GM12878 (cell line): ENCODE measurements at regions not wholly inside any gene's neighbourhood (a gene's known extent, or its start where the extent isn't known, plus 50 kb on each side); places are given as distances from the start of the nearest gene placed in this dataset.

Experiments used
- ATAC-seq: fragments of 200-7000 bp; cut with Tn5 transposase; 3 replicates; pipeline ENCODE4 v1.9.1; 2020; ENCODE audit warnings: mild to moderate bottlenecking, moderate library complexity
- BruUV-seq: library from RNA; stranded (reverse); fragments of 400-500 nt; replicated peaks from 2 replicates; lab custom pipeline; 2021; lab: Mats Ljungman, UMichigan
- CTCF ChIA-PET: fragments of 300-600 bp; sonication (Branson Sonifier 250); formaldehyde crosslinking; extraction: SDS; loops from one replicate; lab custom pipeline; 2021; ENCODE audit warnings: inconsistent platforms; lab: Yijun Ruan, JAX
- POLR2A ChIA-PET: fragments of 350-600 bp; formaldehyde crosslinking; extraction: SDS; loops from one replicate; lab custom pipeline; 2021; ENCODE audit warnings: inconsistent platforms; lab: Charles Lee
- RAD21 ChIA-PET: fragments of 300-600 bp; sonication (Branson Sonifier 250); formaldehyde crosslinking; loops from one replicate; lab custom pipeline; 2023; ENCODE audit warnings: antibody characterized with exemption; ENCODE audit not compliant: unreplicated experiment; lab: Charles Lee
- SMC1A ChIA-PET: fragments of 300-600 bp; sonication (Branson Sonifier 250); formaldehyde crosslinking; loops from one replicate; lab custom pipeline; 2023; ENCODE audit not compliant: unreplicated experiment, uncharacterized antibody; lab: Charles Lee
- DNase-seq: peaks from one replicate; pipeline ENCODE4 v3.0.0-alpha.2; 2011; ENCODE audit warnings: low read depth, low spot score
- FAIRE-seq: peaks from 3 replicates; lab custom pipeline; 2011; peaks lifted over from hg19 to GRCh38; lab: Jason Lieb, UNC
- H2AFZ ChIP-seq: 2 replicates; pipeline ENCODE4 v1.6.0; 2011; ENCODE audit warnings: low read depth, low read length, control low read depth; ENCODE audit not compliant: control insufficient read depth
- H3K27ac ChIP-seq: 2 replicates; pipeline ENCODE4 v1.5.1; 2011; ENCODE audit warnings: control low read depth; ENCODE audit not compliant: control insufficient read depth, insufficient read depth
- H3K27me3 ChIP-seq, 2 experiments: replicated peaks in 1 of 2; 2 replicates each; pipeline versions ENCODE4 v1.6.0 to v1.6.1; 2011; ENCODE audit warnings: low read length in 1 of 2; ENCODE audit not compliant: control insufficient read depth in 2 of 2, insufficient read depth in 2 of 2
- H3K36me3 ChIP-seq, 2 experiments: 2 replicates each; pipeline ENCODE4 v1.5.1; 2011; ENCODE audit warnings: low read length in 1 of 2; ENCODE audit not compliant: control insufficient read depth in 2 of 2, insufficient read depth in 2 of 2
- H3K4me1 ChIP-seq: 2 replicates; pipeline ENCODE4 v1.6.1; 2011; ENCODE audit warnings: mild to moderate bottlenecking, low read length, moderate library complexity, mixed read lengths; ENCODE audit not compliant: control insufficient read depth, insufficient read depth
- H3K4me2 ChIP-seq: 2 replicates; pipeline ENCODE4 v1.6.0; 2011; ENCODE audit warnings: control low read depth; ENCODE audit not compliant: control insufficient read depth, insufficient read depth
- H3K4me3 ChIP-seq: fragments of 200-600 bp; sonication (generic); 2 replicates; pipeline ENCODE4 v1.5.1; 2016
- H3K79me2 ChIP-seq: 2 replicates; pipeline ENCODE4 v1.6.0; 2011; ENCODE audit warnings: low read length; ENCODE audit not compliant: control insufficient read depth, insufficient read depth
- H3K9ac ChIP-seq: 2 replicates; pipeline ENCODE4 v1.8.0; 2011; ENCODE audit warnings: low read length, control low read depth, mixed read lengths; ENCODE audit not compliant: control insufficient read depth, insufficient read depth
- H3K9me3 ChIP-seq: replicated peaks from 3 replicates; pipeline ENCODE4 v1.5.1; 2011; ENCODE audit warnings: mild to moderate bottlenecking, low read length; ENCODE audit not compliant: control insufficient read depth, insufficient read depth
- H4K20me1 ChIP-seq: 2 replicates; pipeline ENCODE4 v1.6.0; 2011; ENCODE audit not compliant: control insufficient read depth, insufficient read depth
- BCL11A ChIP-seq: IDR thresholded peaks from 2 replicates; pipeline ENCODE4 v1.6.1; 2011; ENCODE audit warnings: low read depth, low read length
- CBX5 ChIP-seq: sonication (generic); IDR thresholded peaks from 2 replicates; pipeline ENCODE4 v1.6.1; 2016; ENCODE audit warnings: low read depth, moderate library complexity, mild to moderate bottlenecking, inconsistent platforms
- EP300 ChIP-seq, 2 experiments: fragments of 150-350 bp in 1 of 2; IDR thresholded peaks; 2 replicates each; pipeline ENCODE4 v1.6.1; 2011 to 2012; ENCODE audit warnings: low read depth in 2 of 2, low read length in 2 of 2, borderline replicate concordance in 1 of 2, improper control_type of control experiment in 1 of 2, inconsistent platforms in 1 of 2; ENCODE audit not compliant: control insufficient read depth in 1 of 2
- FOS ChIP-seq: IDR thresholded peaks from 3 replicates; pipeline ENCODE4 v1.6.1; 2011; ENCODE audit warnings: borderline replicate concordance; ENCODE audit not compliant: insufficient read length; ENCODE audit errors: extremely low read depth
- FOXM1 ChIP-seq: IDR thresholded peaks from 2 replicates; pipeline ENCODE4 v1.6.1; 2012; ENCODE audit warnings: low read depth, mild to moderate bottlenecking, inconsistent platforms, low read length, moderate library complexity
- NFXL1 ChIP-seq: fragments of 450-650 bp; IDR thresholded peaks from 2 replicates; pipeline ENCODE4 v1.6.1; 2017; ENCODE audit warnings: antibody characterized with exemption, mild to moderate bottlenecking, borderline replicate concordance
- NRF1 ChIP-seq: conservative IDR thresholded peaks from 2 replicates; pipeline ENCODE4 v1.6.1; 2011; ENCODE audit warnings: mild to moderate bottlenecking, low read depth, low read length, improper control_type of control experiment
- PAX8 ChIP-seq: fragments of 450-650 bp; IDR thresholded peaks from 2 replicates; pipeline ENCODE4 v1.6.1; 2017; ENCODE audit warnings: mild to moderate bottlenecking, moderate library complexity
- POU2F2 ChIP-seq: IDR thresholded peaks from 3 replicates; pipeline ENCODE4 v1.6.1; 2011; ENCODE audit warnings: low read depth, mild to moderate bottlenecking, low read length, borderline replicate concordance
- RAD51 ChIP-seq: fragments of 450-650 bp; IDR thresholded peaks from 2 replicates; pipeline ENCODE4 v1.6.1; 2016; ENCODE audit warnings: moderate library complexity, mild to moderate bottlenecking, inconsistent platforms
- RB1 ChIP-seq: fragments of 450-650 bp; formaldehyde crosslinking; IDR thresholded peaks from 2 replicates; pipeline ENCODE4 v1.6.1; 2017; ENCODE audit warnings: mild to moderate bottlenecking, borderline replicate concordance
- RCOR1 ChIP-seq: conservative IDR thresholded peaks from 2 replicates; pipeline ENCODE4 v1.6.1; 2012; ENCODE audit warnings: low read depth, low read length, improper control_type of control experiment
- SUPT20H ChIP-seq: IDR thresholded peaks from 2 replicates; pipeline ENCODE4 v1.6.1; 2011; ENCODE audit warnings: low read depth, mild to moderate bottlenecking, low read length, moderate library complexity, borderline replicate concordance; ENCODE audit not compliant: control insufficient read depth
- YY1 ChIP-seq: IDR thresholded peaks from 2 replicates; pipeline ENCODE4 v1.6.1; 2011; ENCODE audit warnings: low read depth, mild to moderate bottlenecking, low read length
- ZNF24 ChIP-seq: fragments of 450-650 bp; IDR thresholded peaks from 2 replicates; pipeline ENCODE4 v1.6.1; 2017; ENCODE audit warnings: antibody characterized with exemption, mild to moderate bottlenecking
- WGBS: methylation state at CpG from one replicate; pipeline ENCODE4 v1.1.6; 2016; ENCODE audit warnings: low lambda C conversion rate; ENCODE audit not compliant: insufficient replicate concordance, insufficient coverage; ENCODE audit errors: missing lambda C conversion rate; 5-methylcytosine and 5-hydroxymethylcytosine counted together
- in situ Hi-C: fragments of 300-500 bp; cut with MboI; formaldehyde crosslinking; loops from 9 replicates; pipeline ENCODE4 v1.14.3; 2018; ENCODE audit warnings: mixed read lengths
- intact Hi-C: fragments of 100-400 bp; cut with micrococcal nuclease; formaldehyde crosslinking; loops from one replicate; pipeline ENCODE4 v1.14.2; 2022; ENCODE audit not compliant: unreplicated experiment
- TF ChIP-seq, protein P1 (sequence below): IDR thresholded peaks from 2 replicates; pipeline ENCODE4 v1.6.1; 2012; ENCODE audit warnings: low read depth, low read length, improper control_type of control experiment
- TF ChIP-seq, protein P2 (sequence below): fragments of 450-650 bp; IDR thresholded peaks from 2 replicates; pipeline ENCODE4 v1.6.1; 2016; ENCODE audit warnings: mild to moderate bottlenecking
- TF ChIP-seq, protein P3 (sequence below): IDR thresholded peaks from 2 replicates; pipeline ENCODE4 v1.6.1; 2011; ENCODE audit warnings: borderline replicate concordance, low read depth, mild to moderate bottlenecking, moderate library complexity, mixed read lengths, low read length; ENCODE audit not compliant: insufficient read depth; ENCODE audit errors: extremely low read length
- TF ChIP-seq, protein P4 (sequence below): IDR thresholded peaks from 2 replicates; pipeline ENCODE4 v1.6.1; 2011; ENCODE audit warnings: low read depth, mild to moderate bottlenecking, low read length, moderate library complexity, borderline replicate concordance; ENCODE audit errors: extremely low read depth

DNA sequence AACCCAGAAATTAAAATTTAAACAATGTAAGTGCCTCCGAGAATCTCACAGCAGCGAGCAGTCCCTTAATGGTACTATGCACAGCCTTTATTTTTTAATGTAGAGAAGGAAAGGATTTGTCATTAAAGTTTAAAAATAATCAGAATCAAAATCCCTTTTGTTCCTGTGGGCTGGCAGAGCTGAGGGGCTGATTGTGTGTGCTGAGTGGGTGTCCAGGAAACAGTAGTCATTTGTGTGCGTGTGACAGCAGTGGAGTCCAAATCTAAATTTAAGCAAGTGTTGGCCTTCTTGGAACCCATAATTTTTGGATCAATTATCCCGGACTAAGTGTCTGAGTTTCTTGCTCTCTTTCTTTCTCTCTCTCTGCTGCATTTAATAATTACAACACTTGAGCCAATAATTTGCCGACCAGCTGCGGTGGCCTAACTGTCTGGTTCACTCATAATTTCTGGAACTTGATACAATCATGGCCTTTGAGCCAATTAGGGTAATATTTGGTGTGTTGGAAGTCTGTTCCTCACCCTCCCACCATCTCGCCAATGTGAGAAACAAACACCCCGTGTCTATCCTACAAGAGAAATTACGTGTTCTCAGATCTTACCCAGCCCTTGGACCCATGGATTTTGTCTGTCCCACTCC, 528.0 kb downstream of the SOX6 start:
- DNase-seq (no peak), ATAC-seq (no peak), FAIRE-seq (no peak)
- intact Hi-C loops (loop anchor here (5.0 kb wide), 1 partner anchor 159 kb away; no protein-coding TSS in a partner anchor), in situ Hi-C loops (loop anchor here (25.0 kb wide), 1 partner anchor 784 kb away; no protein-coding TSS in a partner anchor)
- BruUV-seq: no TSS peak
- ChIA-PET SMC1A (interaction anchor here (0.6 to 1.2 kb wide), 4 partner anchors 16 to 406 kb away, joined by 3 to 4 read pairs (median 3); no protein-coding TSS in a partner anchor), RAD21 (no interaction called here), POLR2A (no interaction called here), CTCF (interaction anchor here (1.3 to 5.2 kb wide), 3 partner anchors 8 to 112 kb away, joined by 3 to 45 read pairs (median 4); no protein-coding TSS in a partner anchor)
- WGBS: 36% methylated on average over 9 of the region's 9 CpGs
- Histone ChIP-seq H2AFZ (no peak overlapping the region), H3K9me3 (no peaks in the 10 kb centered on the region), H3K79me2 (no peaks in the 10 kb centered on the region), H3K4me2 (no peak overlapping the region), H3K4me1 (no peaks in the 10 kb centered on the region), H3K27me3 (no peaks in the 10 kb centered on the region), H3K4me3 (no peak overlapping the region), H3K9ac (no peak overlapping the region), H3K36me3 (no peaks in the 10 kb centered on the region), H4K20me1 (no peaks in the 10 kb centered on the region), H3K27ac (no peak overlapping the region)
- TF ChIP-seq POU2F2 (no peak), FOS (no peak), SUPT20H (no peak), RB1 (no peak), BCL11A (no peak), ZNF24 (no peak), NFXL1 (no peak), FOXM1 (no peak), RAD51 (no peak), EP300 (IDR thresholded peaks at IDR 0.05; ENCODE audit: borderline replicate concordance in 1 of 2, control insufficient read depth in 1 of 2, low read depth in 2 of 2, low read length in 2 of 2) (no peak), CBX5 (no peak), RCOR1 (no peak), YY1 (no peak), NRF1 (no peak), PAX8 (no peak)
- TF ChIP-seq, protein P1, sequence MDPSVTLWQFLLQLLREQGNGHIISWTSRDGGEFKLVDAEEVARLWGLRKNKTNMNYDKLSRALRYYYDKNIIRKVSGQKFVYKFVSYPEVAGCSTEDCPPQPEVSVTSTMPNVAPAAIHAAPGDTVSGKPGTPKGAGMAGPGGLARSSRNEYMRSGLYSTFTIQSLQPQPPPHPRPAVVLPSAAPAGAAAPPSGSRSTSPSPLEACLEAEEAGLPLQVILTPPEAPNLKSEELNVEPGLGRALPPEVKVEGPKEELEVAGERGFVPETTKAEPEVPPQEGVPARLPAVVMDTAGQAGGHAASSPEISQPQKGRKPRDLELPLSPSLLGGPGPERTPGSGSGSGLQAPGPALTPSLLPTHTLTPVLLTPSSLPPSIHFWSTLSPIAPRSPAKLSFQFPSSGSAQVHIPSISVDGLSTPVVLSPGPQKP: no peak
- TF ChIP-seq, protein P2, sequence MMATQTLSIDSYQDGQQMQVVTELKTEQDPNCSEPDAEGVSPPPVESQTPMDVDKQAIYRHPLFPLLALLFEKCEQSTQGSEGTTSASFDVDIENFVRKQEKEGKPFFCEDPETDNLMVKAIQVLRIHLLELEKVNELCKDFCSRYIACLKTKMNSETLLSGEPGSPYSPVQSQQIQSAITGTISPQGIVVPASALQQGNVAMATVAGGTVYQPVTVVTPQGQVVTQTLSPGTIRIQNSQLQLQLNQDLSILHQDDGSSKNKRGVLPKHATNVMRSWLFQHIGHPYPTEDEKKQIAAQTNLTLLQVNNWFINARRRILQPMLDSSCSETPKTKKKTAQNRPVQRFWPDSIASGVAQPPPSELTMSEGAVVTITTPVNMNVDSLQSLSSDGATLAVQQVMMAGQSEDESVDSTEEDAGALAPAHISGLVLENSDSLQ: no peak
- TF ChIP-seq, protein P3, sequence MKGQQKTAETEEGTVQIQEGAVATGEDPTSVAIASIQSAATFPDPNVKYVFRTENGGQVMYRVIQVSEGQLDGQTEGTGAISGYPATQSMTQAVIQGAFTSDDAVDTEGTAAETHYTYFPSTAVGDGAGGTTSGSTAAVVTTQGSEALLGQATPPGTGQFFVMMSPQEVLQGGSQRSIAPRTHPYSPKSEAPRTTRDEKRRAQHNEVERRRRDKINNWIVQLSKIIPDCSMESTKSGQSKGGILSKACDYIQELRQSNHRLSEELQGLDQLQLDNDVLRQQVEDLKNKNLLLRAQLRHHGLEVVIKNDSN: no peak
- TF ChIP-seq, protein P4, sequence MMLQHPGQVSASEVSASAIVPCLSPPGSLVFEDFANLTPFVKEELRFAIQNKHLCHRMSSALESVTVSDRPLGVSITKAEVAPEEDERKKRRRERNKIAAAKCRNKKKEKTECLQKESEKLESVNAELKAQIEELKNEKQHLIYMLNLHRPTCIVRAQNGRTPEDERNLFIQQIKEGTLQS: no peak
